ENCODE measurements at regions not wholly inside any gene's neighbourhood (a gene's known extent, or its start where the extent isn't known, plus 50 kb on each side); places are given as distances from the start of the nearest gene placed in this dataset.

GRCh38 chr9:13332571-13332970, 53.1 kb upstream of the MPDZ start:
- no peak for DNase-seq (ENCODE audit: low read depth)
- in situ Hi-C loops (cut with HindIII; ENCODE audit: low sequenced_read_pairs): no loop called here
- H3K4me3 ChIP-seq (ENCODE audit: low read depth, low read length): no peak overlapping the region
- no peak for TF ChIP-seq CTCF (IDR thresholded peaks at IDR 0.05; ENCODE audit: low read depth, low read length, missing control alignments)

GRCh38 chr9:13331320-13331719, 51.8 kb upstream of the MPDZ start:
- no peak for DNase-seq (ENCODE audit: low read depth)
- no peak overlapping the region for H3K4me3 ChIP-seq (ENCODE audit: low read depth, low read length)
- TF ChIP-seq CTCF (IDR thresholded peaks at IDR 0.05; ENCODE audit: low read depth, low read length, missing control alignments): no peak
- in situ Hi-C loops (cut with HindIII; ENCODE audit: low sequenced_read_pairs): no loop called here

- TF ChIP-seq CTCF (IDR thresholded peaks at IDR 0.05; ENCODE audit: low read depth, low read length, missing control alignments): no peak
- DNase-seq (ENCODE audit: low read depth): no peak
- in situ Hi-C loops (cut with HindIII; ENCODE audit: low sequenced_read_pairs): no loop called here
- no peak overlapping the region for H3K4me3 ChIP-seq (ENCODE audit: low read depth, low read length)
Observed at GRCh38 chr9:13330396-13331004, 51.0 kb upstream of the MPDZ start.
